Skeletal muscle cell (primary cell): ENCODE measurements at regions not wholly inside any gene's neighbourhood (a gene's known extent, or its start where the extent isn't known, plus 50 kb on each side); places are given as distances from the start of the nearest gene placed in this dataset.
"Not testable (repeated sequence)": the region's sequence is repeated elsewhere in the genome, so short reads cannot be mapped to it uniquely, and the experiment has no call there.

Experiments used
- DNase-seq: peaks from one replicate; pipeline ENCODE4 v3.0.0-alpha.2; 2010; ENCODE audit warnings: low read depth
- H3K4me3 ChIP-seq: 2 replicates; pipeline ENCODE4 v1.5.1; 2011; ENCODE audit warnings: low read depth, mild to moderate bottlenecking, control low read depth, low read length, moderate library complexity

GRCh38 chr2:234410526-234410925 lies 86.4 kb downstream of the ARL4C start:
- no peak overlapping the region for H3K4me3 ChIP-seq
- no peak for DNase-seq

GRCh38 chr2:234409590-234409989 lies 87.3 kb downstream of the ARL4C start:
- H3K4me3 ChIP-seq = no peak overlapping the region
- DNase-seq = no peak

GRCh38 chr2:234406085-234406484 lies 90.8 kb downstream of the ARL4C start:
- DNase-seq = no peak
- H3K4me3 ChIP-seq = no peak overlapping the region

DNA sequence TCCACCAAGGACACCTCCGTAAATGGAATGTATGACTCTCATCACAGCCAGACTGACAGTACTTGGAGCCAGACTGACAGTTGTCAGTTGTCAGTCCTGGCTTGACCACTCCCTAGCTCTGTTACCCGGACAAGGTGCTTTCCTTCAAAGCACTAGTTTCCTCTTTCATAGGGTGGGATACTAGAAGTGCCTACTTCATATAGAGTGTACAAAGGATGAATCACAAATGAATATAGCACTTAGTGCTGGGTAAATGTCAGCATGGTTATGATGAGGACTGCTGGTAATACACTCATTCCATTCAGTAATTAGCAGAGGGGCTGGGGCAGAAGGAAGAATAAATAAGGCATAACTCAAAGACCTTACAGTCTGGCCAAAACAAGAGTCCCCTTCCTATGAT lies 91.4 kb downstream of the ARL4C start:
- no peak overlapping the region for H3K4me3 ChIP-seq
- DNase-seq = no peak

DNA sequence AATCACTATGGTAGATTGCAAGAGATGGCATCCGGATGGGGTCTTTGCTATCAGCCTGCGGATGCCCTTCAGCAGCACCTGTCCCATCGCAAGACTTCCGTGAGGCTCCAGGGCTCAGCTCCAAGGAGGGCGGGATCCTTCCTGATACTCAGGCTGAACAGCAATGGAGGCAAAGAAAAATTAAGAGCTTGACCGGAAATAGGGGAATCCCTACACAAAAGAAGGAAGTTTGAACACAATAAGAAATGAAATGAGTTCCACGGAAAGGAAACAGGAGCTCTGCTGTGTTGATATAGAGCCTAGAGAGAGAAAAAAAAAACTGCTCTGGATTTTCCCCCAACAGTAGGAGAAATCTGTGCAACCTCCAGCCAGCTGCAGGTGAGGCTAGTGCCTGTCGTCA lies 91.9 kb downstream of the ARL4C start:
- DNase-seq = no peak
- no peak overlapping the region for H3K4me3 ChIP-seq

GRCh38 chr2:234403751-234404150 lies 93.1 kb downstream of the ARL4C start:
- no peak for DNase-seq
- H3K4me3 ChIP-seq = no peak overlapping the region

DNA sequence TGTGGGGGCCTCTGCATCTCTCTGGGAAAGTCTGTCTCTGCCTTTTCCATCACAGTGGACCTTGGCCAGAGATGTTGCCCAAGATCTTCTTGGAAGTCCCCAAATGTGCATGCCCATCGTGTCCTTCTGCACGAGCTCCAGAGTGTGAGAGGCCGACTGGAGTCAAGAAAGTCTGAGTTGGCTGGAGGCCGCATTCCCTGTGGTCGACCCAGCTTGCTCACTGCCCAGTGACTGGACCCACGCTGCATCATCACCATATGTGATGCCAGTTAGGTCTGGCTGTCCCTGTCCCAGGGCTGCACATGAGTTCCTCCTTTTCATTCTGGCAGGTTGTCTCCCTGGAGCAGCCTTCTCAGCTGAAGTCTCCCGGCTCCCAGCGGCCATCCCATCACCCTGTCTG lies 93.8 kb downstream of the ARL4C start:
- H3K4me3 ChIP-seq = no peak overlapping the region
- no peak for DNase-seq

GRCh38 chr2:234401426-234401825 lies 95.5 kb downstream of the ARL4C start:
- H3K4me3 ChIP-seq = no peak overlapping the region
- DNase-seq = no peak

- no peak overlapping the region for H3K4me3 ChIP-seq
- no peak for DNase-seq
Observed at GRCh38 chr2:234399451-234400246, 97.2 kb downstream of the ARL4C start.

- no peak overlapping the region for H3K4me3 ChIP-seq
- DNase-seq = no peak
Observed at GRCh38 chr2:234398531-234398930, 98.3 kb downstream of the ARL4C start.

DNA sequence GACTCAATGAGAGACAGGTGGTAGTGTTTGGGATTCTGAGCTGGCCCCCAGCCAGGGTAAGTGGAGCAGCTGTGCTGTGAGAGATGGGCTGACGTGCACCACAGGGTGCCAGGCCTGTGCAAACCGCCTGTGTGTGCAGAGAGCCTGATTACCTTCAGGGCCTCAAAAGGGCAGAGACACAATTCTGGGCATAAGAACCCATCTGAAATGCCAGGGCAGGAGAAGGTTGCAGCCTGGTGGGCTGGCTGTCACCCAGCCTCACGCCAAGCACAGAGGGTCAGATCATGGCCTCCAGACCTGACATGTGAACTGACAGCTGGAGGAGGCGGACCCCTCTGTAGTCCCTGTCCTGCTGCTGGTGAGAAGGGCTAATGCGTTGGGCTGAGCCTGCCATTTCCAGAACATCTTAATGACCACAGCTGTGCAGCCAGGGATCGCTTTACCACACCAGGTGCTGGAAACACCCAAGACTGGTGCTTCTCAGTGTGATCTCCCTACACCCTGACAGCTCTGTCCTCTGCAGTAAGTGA lies 100.9 kb downstream of the ARL4C start:
- H3K4me3 ChIP-seq = no peak overlapping the region
- DNase-seq = peak; percentile 54

DNA sequence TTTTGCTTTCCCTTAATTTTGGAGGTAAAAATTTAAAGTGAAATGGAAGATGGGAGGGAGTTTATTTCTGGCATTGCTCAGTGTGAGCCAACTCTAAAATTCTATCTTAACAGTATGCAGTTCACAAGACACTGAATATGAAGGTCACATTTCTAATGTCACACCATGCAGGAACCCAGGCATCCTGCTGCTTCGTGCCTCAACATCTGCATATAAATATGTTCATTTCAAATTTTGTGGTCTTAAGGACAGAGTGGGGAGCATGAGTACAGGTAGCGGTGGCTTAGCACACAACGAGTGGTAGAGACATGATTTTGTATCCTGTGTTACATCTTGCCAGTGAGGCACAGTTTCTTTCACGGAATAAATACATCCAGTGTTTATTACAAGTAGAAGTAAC lies 102.4 kb downstream of the ARL4C start:
- H3K4me3 ChIP-seq = no peak overlapping the region
- no peak for DNase-seq

- DNase-seq = no peak
- H3K4me3 ChIP-seq = no peak overlapping the region
Observed at GRCh38 chr2:234393354-234393753, 103.5 kb downstream of the ARL4C start.

DNA sequence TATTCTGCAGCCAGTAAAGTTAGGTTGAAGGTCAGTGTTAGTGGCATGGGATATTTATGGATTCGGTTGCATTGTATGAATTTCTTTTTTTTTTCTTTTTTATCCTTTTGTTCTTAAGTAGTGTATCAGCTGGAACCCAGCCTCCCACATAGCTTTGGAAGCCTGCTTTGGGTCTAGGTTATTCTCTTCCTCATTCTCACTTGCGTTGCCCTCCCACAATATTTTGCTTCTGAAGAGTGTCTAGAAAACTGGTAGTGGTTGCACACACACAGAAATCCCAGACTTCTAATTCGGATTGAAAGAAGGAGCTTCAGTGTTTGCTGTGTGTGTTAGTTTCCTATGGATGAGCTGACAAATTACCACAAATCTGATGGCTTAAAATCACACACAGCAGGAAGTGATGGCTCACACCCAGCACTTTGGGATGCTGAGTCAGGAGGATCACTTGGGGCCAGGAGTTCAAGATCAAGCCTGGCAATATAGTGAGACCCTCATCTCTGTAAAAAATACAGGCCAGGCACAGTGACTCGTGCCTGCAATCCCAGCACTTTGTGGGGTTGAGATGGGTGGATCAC lies 104.8 kb downstream of the ARL4C start:
- DNase-seq = no peak

GRCh38 chr2:234391625-234392024 lies 105.3 kb downstream of the ARL4C start:
- H3K4me3 ChIP-seq = no peak overlapping the region
- DNase-seq = no peak

More for the DNA sequence above, 104.8 kb downstream of the ARL4C start:
- H3K4me3 ChIP-seq = no peak overlapping the region

GRCh38 chr2:234389661-234390060 lies 107.2 kb downstream of the ARL4C start:
- DNase-seq, H3K4me3 ChIP-seq: not testable (repeated sequence)

- H3K4me3 ChIP-seq = no peak overlapping the region
- DNase-seq = no peak
Observed at GRCh38 chr2:234388591-234388990, 108.3 kb downstream of the ARL4C start.

DNA sequence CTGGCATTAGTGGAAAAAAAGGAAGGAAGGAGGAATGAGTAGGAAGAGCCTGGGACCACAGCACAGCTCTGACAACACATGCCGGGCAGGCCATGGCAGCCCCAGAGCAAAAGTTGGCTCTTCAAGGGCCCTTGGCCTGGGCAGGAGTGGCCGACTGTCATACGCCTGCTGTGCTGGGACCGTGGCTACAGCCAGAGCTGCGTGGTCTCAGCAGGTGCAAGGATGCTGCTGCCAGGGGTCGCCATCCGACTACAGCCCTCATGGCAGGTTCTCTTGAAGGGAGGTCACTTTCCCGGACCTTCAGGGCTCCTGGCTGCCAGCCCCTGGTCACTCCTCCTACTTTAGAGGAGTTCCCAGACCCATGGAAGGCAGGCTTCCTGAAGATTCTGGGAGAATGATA lies 109.9 kb downstream of the ARL4C start:
- DNase-seq = no peak
- H3K4me3 ChIP-seq = no peak overlapping the region

DNA sequence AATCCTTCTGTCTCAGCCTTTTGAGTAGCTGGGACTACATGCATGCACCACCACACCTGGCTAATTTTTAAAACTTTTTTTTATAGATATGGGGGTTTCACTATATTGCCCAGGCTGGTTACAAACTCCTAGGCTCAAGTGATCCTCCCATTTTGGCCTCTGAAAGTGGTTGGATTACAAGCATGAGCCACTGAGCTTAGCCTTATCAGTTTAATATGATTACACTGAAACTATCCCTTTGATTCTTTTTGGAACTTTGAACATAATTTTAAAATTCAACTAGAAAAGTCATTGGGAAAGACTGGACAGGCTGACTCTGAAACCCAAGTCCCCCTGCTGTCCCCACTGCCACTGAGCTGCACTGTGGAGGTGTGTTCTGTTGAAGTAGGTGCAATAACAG lies 114.8 kb downstream of the ARL4C start:
- no peak for DNase-seq
- no peak overlapping the region for H3K4me3 ChIP-seq

GRCh38 chr2:234378958-234379357 lies 117.9 kb downstream of the ARL4C start:
- DNase-seq, H3K4me3 ChIP-seq: not testable (repeated sequence)

DNA sequence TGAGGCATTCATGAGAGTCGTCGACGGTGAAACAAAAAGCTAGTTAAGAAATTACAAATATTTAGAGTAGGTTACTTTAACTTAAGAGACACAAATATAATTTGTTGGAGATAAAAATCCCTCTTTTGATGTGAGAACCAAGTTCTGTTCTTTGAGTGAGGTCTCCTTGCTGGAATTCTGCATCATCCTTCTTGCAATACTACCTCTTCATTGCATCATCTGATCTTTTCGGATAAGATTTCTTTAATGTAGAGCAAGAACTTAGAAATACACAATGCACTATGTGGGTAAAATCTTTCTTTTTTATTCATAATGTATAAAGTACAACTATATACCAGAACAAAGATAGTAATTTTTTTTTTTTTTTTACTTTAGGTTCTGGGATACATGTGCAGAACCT lies 118.4 kb downstream of the ARL4C start:
- peak; percentile 23 for DNase-seq
- H3K4me3 ChIP-seq = no peak overlapping the region
